GM11168 (cell line): ENCODE measurements at regions not wholly inside any gene's neighbourhood (a gene's known extent, or its start where the extent isn't known, plus 50 kb on each side); places are given as distances from the start of the nearest gene placed in this dataset.

Experiments used
- in situ Hi-C: fragments of 300-500 bp; cut with MboI; formaldehyde crosslinking; loops from one replicate; pipeline ENCODE4 v1.12.0; 2022; ENCODE audit warnings: low sequenced_read_pairs; ENCODE audit not compliant: unreplicated experiment

GRCh38 chr2:16138811-16139662 is 198.7 kb downstream of the MYCN start:
- in situ Hi-C loops: no loop called here

DNA sequence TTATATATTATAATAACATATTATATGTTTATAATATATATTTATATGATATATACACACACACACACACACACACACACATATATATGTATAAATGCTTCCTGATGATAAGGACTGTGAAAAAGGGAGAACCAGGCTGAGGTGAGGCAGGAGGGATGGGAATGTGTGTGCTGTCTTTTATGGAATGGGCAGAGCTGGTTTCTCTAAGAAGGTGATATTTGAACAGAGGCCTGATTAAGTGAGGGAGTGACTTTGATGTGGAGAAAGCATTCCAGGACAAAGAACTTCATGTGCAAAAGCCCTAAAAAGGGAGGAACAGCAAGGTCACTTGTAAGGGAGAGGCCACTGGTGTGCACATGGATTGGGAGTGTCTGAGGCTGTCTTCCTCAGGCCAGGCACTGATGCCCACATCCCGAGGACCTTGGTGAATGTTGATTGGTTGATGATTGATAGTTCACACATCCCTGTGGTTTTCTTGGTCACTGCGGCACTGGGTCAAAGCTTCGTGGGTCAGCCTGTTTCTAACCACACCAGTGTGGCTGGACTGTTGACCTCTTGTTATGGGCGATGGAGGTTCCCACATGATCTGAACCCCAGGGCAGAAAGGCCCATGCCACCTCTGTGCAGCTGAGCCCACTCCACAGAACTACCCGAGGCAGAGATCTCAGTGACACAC is 196.9 kb downstream of the MYCN start:
- in situ Hi-C loops: no loop called here

- in situ Hi-C loops: no loop called here
These were observed 196.2 kb downstream of the MYCN start for GRCh38 chr2:16136461-16137035.

DNA sequence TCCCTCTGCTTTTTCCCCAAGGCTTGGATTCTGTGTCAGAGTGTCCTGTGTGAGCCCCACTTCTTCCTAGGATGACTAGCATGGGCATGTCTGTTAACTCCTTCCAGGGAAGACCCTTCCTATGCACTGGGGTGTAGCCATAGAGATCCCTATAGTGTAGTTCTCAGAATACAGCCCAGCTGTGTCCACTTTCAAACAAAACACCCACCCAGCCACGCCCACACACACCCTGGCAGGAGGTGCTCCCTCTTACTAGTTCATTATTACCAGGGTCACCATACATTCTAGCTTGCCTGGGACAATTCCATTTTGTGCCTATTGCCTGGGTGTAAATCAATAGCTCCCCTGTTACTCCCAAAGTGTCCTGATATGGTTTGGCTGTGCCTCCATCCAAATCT is 195.6 kb downstream of the MYCN start:
- in situ Hi-C loops: no loop called here

DNA sequence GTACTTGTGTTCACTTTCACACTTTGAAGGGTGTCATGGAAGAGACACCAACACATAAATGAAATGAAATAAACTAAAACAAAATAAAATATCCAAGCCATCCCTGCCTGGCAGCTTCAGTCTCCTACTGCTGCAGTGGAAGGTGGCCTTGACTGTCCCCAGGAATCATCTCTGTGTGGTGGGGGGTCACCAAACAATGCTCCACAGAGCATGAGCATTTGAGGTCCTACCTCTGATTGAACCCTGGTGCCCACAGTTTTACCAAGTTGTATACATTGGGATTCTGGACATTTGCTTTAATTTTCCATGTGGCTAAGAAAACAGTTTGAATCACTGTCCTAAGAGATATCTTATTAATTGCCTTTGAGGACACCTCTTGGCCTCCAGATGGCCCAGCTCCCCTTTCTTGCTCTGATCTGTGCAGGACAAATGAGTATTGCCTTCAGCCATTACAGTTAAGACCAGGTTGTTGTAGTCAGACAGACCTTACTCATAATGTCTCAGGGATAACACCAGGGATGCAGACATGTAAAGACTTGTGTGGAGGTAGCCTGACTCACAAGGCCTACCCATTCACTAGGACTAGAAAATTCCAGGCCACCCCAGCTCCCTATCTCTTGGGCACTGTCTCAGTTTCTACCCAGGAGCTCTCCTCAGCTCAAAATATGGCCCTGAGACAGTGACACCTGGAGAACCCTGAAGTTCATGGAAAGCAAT is 195.0 kb downstream of the MYCN start:
- in situ Hi-C loops: no loop called here

- in situ Hi-C loops: no loop called here
These were observed 194.3 kb downstream of the MYCN start for GRCh38 chr2:16134436-16135165.

- in situ Hi-C loops: no loop called here
These were observed 190.6 kb downstream of the MYCN start for GRCh38 chr2:16130906-16131400.

DNA sequence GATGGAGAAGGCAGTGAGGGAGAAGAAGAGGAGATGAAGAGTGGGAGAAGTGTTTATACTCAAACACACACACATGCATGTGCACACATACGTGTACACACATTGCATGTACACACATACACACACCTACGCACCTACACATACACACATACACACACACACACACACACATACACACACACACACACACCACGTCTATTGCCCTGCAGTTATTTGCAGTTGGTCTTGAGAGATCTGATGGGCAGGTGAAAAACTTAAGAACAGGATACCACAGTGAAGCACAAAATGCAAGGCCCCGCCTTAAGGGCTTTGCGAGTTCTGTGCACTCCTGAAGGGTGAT is 190.2 kb downstream of the MYCN start:
- in situ Hi-C loops: no loop called here

DNA sequence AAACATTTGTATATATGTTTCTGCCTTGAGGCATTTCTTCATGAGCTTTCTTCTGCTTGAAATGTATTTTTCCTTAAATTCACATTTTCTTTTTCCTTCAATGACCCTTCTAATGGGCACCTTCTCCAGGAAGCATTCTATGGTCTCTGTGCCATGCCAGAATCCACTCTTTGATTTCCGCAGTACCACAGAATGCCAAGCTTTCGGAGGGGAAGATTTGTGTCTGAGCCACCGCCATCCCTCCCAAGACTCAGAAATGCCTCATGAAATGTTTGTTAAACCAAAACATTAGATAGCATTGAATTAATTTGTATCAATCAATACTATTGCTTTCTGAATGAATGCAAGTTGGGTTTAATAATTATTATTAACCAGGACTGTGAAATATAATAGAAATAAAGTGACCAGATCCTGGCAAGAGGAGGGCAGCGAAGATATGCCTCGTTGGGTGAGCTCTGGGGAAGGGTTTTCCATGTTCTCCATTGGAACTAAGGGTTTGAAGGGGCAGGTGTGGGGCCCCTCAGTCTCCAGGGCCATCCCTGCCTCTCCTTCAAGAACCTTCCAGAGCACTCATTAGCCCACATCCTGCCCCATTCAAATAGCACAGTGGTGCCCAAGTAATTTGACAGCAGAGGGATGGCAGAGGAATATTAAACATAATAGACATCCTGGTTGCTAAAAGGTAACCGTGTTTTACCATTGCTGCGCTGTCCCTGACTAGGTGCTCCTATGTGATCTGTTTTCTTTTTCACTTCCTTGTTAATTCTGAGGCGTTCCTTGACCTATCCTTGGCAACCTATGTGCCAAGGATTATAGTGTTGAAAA is 189.6 kb downstream of the MYCN start:
- in situ Hi-C loops: no loop called here

- in situ Hi-C loops: no loop called here
These were observed 188.6 kb downstream of the MYCN start for GRCh38 chr2:16128746-16129610.

DNA sequence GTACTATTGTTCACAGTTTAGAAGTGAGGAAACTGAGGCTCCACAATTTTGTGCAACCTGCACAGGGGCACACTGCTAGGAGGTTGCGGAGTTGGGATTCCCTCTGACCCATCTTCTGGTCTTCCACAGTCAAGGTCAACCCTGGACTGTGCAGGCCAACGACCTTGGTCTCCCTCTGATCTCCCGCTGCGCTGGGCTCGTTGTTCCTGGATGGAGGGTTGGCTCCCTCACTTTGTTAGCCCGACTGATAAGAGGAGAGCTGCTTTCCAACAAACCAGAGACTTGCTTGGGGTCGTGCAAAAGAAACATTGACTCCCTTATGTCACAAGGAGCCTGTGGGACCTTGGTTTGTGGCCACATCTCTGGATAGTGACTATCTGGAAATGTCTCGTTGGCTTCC is 187.6 kb downstream of the MYCN start:
- in situ Hi-C loops: no loop called here

GRCh38 chr2:16127276-16127940 is 187.1 kb downstream of the MYCN start:
- in situ Hi-C loops: no loop called here

GRCh38 chr2:16126517-16127275 is 186.3 kb downstream of the MYCN start:
- in situ Hi-C loops: no loop called here

DNA sequence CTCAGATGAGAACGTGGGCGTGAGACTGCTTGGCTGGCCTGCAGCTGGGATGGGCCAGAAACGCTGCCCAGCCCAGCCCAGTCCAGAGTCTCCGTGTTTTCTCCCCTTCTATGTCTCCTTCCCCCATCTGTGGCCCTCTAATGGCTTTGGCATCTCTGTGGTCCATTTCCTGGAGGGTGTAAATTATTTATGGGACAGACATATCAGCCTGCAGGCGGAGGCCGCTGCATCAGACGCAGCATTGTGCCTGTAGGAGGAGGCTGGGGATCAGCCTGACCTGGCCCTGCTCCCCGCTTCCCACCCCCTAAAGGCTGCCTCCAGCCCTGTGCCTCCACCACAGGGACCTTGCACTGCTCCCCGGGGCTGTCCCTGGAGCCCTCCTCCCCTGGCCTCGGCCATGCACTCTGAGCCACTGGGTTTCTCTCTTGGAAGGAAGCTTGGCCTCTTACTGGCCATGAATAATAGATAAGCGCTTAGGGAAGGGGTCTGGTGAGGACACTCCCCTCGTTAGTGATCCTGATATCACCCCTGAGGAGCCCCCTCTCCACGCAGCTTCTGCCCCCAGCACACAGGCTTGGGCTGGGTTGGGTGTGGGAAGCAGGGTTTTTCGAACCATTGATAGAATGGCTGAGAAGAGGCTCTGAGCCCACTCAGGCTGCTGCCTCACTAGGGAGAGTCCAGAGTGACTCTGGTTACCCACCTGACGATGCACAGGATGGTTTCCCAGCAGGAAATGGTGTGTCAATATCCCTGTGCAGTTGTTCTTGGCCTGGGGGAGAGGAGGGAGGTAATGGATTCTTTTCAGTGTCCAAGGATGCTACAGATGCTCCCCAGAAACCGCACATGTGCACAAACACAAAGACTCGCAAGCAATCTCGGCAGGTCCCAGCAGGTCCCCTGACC is 185.5 kb downstream of the MYCN start:
- in situ Hi-C loops: no loop called here

DNA sequence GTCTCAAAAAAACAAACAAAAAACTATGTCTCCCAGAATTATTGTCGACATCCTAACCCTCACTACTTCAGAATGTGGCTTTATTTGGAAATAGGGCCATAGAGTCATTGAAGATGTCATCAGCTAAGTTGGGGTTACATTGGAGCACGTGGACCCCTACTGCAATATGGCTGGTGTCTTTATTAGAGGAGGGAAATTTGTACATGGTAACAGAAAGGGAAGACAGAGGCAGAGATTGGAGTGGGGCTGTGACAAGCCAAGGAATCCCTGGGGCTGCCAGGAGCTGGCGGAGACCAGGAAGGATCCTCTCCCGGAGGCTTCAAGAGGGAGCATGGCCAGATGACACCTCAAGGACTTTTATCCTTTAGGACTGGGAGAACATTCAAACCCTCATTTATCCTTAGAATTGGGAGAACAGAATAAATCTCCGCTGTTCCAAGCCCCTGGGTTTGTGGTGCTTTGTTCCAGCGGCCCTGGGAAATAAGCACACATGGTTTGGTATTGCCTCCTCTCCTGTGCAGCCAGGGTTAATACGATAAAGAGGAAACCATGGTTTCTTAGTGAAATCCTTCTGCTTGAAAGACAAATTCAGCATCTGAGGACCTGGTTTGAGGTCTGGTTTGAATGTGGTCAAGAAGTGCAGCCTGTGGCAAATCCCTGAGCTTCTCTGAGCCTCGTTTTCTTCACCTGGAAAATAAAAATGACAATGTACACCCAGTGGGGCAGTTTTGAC is 184.7 kb downstream of the MYCN start:
- in situ Hi-C loops: no loop called here
